Spleen (tissue), 7 donors: ENCODE measurements at regions not wholly inside any gene's neighbourhood (a gene's known extent, or its start where the extent isn't known, plus 50 kb on each side); places are given as distances from the start of the nearest gene placed in this dataset.

ENCODE experiments used
- CTCF ChIP-seq, 11 experiments: fragments of 200-600 bp in 7 of 11; fragments of 450-650 bp in 4 of 11; sonication (generic) in 4 of 11; IDR thresholded peaks in 8 of 11; conservative IDR thresholded peaks in 3 of 11; 1 replicate in 7 of 11; 2 replicates in 4 of 11; pipeline versions ENCODE4 v1.4.0 to v1.8.0; 2016 to 2021; ENCODE audit warnings: antibody characterized with exemption in 11 of 11, inconsistent platforms in 4 of 11, mild to moderate bottlenecking in 1 of 11
- POLR2AphosphoS5 ChIP-seq, 3 donors: sonication (generic); formaldehyde crosslinking; IDR thresholded peaks; one replicate each; pipeline ENCODE4 v1.5.1; 2017; ENCODE audit warnings: antibody characterized with exemption in 3 of 3
- donor health status: DM: no; HTN: no; CAD: no; lungs with moderate emphysema.
- donor health status: DM: no; HTN: no; CAD: no.
- donor health status: DM: no; HTN: no; CAD: no.

GRCh38 chr13:99778500-99778899 lies 193.1 kb downstream of the ZIC5 start:
- TF ChIP-seq CTCF (IDR thresholded peaks at IDR 0.05 in 8 of 11, conservative IDR thresholded peaks at IDR 0.05 in 3 of 11) (no peak), POLR2AphosphoS5 (IDR thresholded peaks at IDR 0.05) (no peak)
